K562 (cell line): ENCODE measurements at regions not wholly inside any gene's neighbourhood (a gene's known extent, or its start where the extent isn't known, plus 50 kb on each side); places are given as distances from the start of the nearest gene placed in this dataset.

Experiments
- ADNP ChIP-seq: fragments of 200-800 bp; sonication (Bioruptor generic); IDR thresholded peaks from 2 replicates; pipeline ENCODE4 v1.6.1; 2016; ENCODE audit warnings: missing genetic modification characterization, missing compliant biosample characterization
- CHAMP1 ChIP-seq: fragments of 450-650 bp; IDR thresholded peaks from 2 replicates; pipeline ENCODE4 v1.6.1; 2016; ENCODE audit warnings: mild to moderate bottlenecking
- HNRNPL ChIP-seq: fragments of 200-400 bp; formaldehyde crosslinking; IDR thresholded peaks from 2 replicates; pipeline ENCODE4 v1.6.1; 2017; ENCODE audit warnings: low read depth, mild to moderate bottlenecking, low read length
- MAFK ChIP-seq: IDR thresholded peaks from 2 replicates; pipeline ENCODE4 v1.6.1; 2011; ENCODE audit warnings: low read length, improper control_type of control experiment
- OTX1 ChIP-seq: fragments of 450-650 bp; formaldehyde crosslinking; IDR thresholded peaks from 2 replicates; pipeline ENCODE4 v1.4.0; 2022; ENCODE audit warnings: mild to moderate bottlenecking
- RBM15 ChIP-seq: fragments of 200-400 bp; formaldehyde crosslinking; IDR thresholded peaks from 2 replicates; pipeline ENCODE4 v1.6.1; 2018; ENCODE audit warnings: mild to moderate bottlenecking, low read length, moderate library complexity; ENCODE audit not compliant: insufficient read depth
- SIN3B ChIP-seq: fragments of 450-650 bp; IDR thresholded peaks from 2 replicates; pipeline ENCODE4 v1.6.1; 2017; ENCODE audit warnings: low read depth, mild to moderate bottlenecking, moderate library complexity
- SMAD4 ChIP-seq: fragments of 250-450 bp; sonication (Bioruptor Pico); conservative IDR thresholded peaks from 2 replicates; pipeline ENCODE4 v1.8.0; 2021; ENCODE audit warnings: inconsistent platforms, mild to moderate bottlenecking, moderate library complexity
- THRB ChIP-seq: fragments of 450-650 bp; formaldehyde crosslinking; conservative IDR thresholded peaks from 2 replicates; pipeline ENCODE4 v1.4.0; 2022; ENCODE audit warnings: mild to moderate bottlenecking, missing genetic modification characterization
- TSC22D4 ChIP-seq: fragments of 450-650 bp; IDR thresholded peaks from 2 replicates; pipeline ENCODE4 v1.6.1; 2016; ENCODE audit warnings: missing genetic modification characterization, missing biosample characterization, control low read depth
- ZNF224 ChIP-seq: sonication (generic); formaldehyde crosslinking; IDR thresholded peaks from 2 replicates; pipeline ENCODE4 v1.8.0; 2022; ENCODE audit warnings: mild to moderate bottlenecking, missing genetic modification reagents
- ZNF586 ChIP-seq: fragments of 450-650 bp; formaldehyde crosslinking; conservative IDR thresholded peaks from 2 replicates; pipeline ENCODE4 v1.4.0; 2020; ENCODE audit warnings: mild to moderate bottlenecking, moderate library complexity
- TF ChIP-seq, protein P1 (sequence below): IDR thresholded peaks from 2 replicates; pipeline ENCODE4 v1.6.1; 2011; ENCODE audit not compliant: insufficient read length; ENCODE audit errors: extremely low read depth

DNA sequence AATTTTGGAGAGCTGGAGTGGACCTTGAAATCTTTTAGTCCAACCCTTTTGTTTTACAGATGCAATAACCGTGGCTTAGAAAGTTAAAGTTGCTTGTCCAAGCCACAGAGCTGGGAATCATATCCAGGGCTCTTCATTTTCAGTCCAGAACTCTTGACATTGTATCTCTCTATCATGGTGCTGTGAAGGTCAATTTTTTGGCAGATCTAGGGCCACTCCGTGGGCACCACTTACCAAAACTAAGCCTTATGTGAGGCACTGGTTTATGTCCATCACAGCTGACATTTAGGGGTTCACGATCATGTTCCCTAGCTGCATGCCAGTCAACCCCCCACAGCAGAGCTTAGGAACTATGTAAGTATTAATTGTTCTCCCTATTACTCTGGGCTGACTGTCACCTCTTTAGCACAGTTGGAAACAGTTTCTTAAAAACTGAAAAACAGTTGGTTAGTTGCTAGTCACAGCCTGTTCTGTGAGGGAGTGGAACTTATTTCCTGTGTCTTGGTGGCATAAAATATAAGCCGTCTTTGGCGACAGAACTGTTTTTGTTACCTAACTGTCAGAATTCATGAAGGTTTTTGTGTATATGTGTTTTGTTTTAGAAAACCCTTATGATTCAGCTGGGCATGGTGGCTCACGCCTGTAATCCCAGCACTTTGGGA, 189.6 kb upstream of the UMPS start (continued):
- TF ChIP-seq TSC22D4 (tag) (no peak), ADNP (tag) (no peak), ZNF224 (CRISPR knock-in tag) (no peak), OTX1 (no peak), THRB (CRISPR knock-in tag) (no peak), ZNF586 (CRISPR knock-in tag) (no peak), MAFK (no peak), RBM15 (no peak), SMAD4 (CRISPR knock-in tag) (no peak), SIN3B (no peak), HNRNPL (no peak), CHAMP1 (no peak)
- TF ChIP-seq, protein P1, sequence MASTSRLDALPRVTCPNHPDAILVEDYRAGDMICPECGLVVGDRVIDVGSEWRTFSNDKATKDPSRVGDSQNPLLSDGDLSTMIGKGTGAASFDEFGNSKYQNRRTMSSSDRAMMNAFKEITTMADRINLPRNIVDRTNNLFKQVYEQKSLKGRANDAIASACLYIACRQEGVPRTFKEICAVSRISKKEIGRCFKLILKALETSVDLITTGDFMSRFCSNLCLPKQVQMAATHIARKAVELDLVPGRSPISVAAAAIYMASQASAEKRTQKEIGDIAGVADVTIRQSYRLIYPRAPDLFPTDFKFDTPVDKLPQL = no peak
